Naive thymus-derived CD4-positive, alpha-beta T cell (primary cell): ENCODE measurements at regions not wholly inside any gene's neighbourhood (a gene's known extent, or its start where the extent isn't known, plus 50 kb on each side); places are given as distances from the start of the nearest gene placed in this dataset.
"Not testable (repeated sequence)": the region's sequence is repeated elsewhere in the genome, so short reads cannot be mapped to it uniquely, and the experiment has no call there.

Source experiments
- ATAC-seq: fragments of 150-1000 bp; cut with Tn5 transposase; 2 replicates; pipeline ENCODE4 v1.10.0; 2021; ENCODE audit warnings: mild to moderate bottlenecking, moderate library complexity
- CTCF ChIA-PET: fragments of 350-600 bp; sonication (Branson Sonifier 250); formaldehyde crosslinking; loops from one replicate; lab custom pipeline; 2021; ENCODE audit warnings: antibody characterized with exemption; lab: Charles Lee
- POLR2A ChIA-PET: fragments of 350-600 bp; sonication (Branson Sonifier 250); formaldehyde crosslinking; loops from one replicate; lab custom pipeline; 2021; ENCODE audit warnings: antibody characterized with exemption, inconsistent platforms; lab: Charles Lee
- DNase-seq, 9 donors: peaks; one replicate each; pipeline versions ENCODE4 v3.0.0 to v3.0.0-alpha.2; 2020 to 2022; ENCODE audit warnings: mixed read lengths in 1 of 9
- H3K27ac ChIP-seq: one replicate; pipeline ENCODE4 v1.7.0; 2013; ENCODE audit warnings: mild to moderate bottlenecking, low read depth, low read length, moderate library complexity
- H3K27me3 ChIP-seq, 2 donors: one replicate each; pipeline ENCODE4 v1.7.0; 2013; ENCODE audit warnings: low read length in 2 of 2, mild to moderate bottlenecking in 2 of 2, moderate library complexity in 2 of 2; ENCODE audit not compliant: control insufficient read depth in 2 of 2, insufficient read depth in 2 of 2
- H3K36me3 ChIP-seq, 3 experiments: 1 replicate in 2 of 3; 2 replicates in 1 of 3; pipeline ENCODE4 v1.7.0; 2013; ENCODE audit warnings: low read length in 3 of 3, mild to moderate bottlenecking in 3 of 3, moderate library complexity in 1 of 3; ENCODE audit not compliant: insufficient read depth in 3 of 3, control insufficient read depth in 2 of 3
- H3K4me1 ChIP-seq, 2 donors: one replicate each; pipeline ENCODE4 v1.7.0; 2013; ENCODE audit warnings: low read length in 2 of 2, mild to moderate bottlenecking in 2 of 2, moderate library complexity in 1 of 2; ENCODE audit not compliant: control insufficient read depth in 2 of 2, insufficient read depth in 2 of 2
- H3K4me3 ChIP-seq: 2 replicates; pipeline ENCODE4 v1.7.0; 2013; ENCODE audit warnings: mild to moderate bottlenecking, low read length
- H3K9me3 ChIP-seq, 3 experiments: 1 replicate in 2 of 3; 2 replicates in 1 of 3; pipeline ENCODE4 v1.7.0; 2013; ENCODE audit warnings: low read length in 3 of 3; ENCODE audit not compliant: control insufficient read depth in 2 of 3
- H3K27ac Mint-ChIP-seq, 9 donors: one replicate each; pipeline ENCODE4 v1.8.0; 2020 to 2022; ENCODE audit warnings: mixed read lengths in 9 of 9, mild to moderate bottlenecking in 8 of 9, moderate library complexity in 5 of 9, inconsistent platforms in 2 of 9
- H3K27me3 Mint-ChIP-seq, 5 donors: one replicate each; pipeline ENCODE4 v1.8.0; 2021 to 2022; ENCODE audit warnings: mixed read lengths in 5 of 5, mild to moderate bottlenecking in 1 of 5
- H3K36me3 Mint-ChIP-seq, 5 donors: one replicate each; pipeline ENCODE4 v1.8.0; 2020 to 2022; ENCODE audit warnings: mixed read lengths in 5 of 5, mild to moderate bottlenecking in 3 of 5, inconsistent platforms in 1 of 5
- H3K4me1 Mint-ChIP-seq, 7 donors: one replicate each; pipeline ENCODE4 v1.8.0; 2020 to 2022; ENCODE audit warnings: mixed read lengths in 7 of 7, mild to moderate bottlenecking in 3 of 7, inconsistent platforms in 1 of 7
- H3K4me3 Mint-ChIP-seq, 10 donors: one replicate each; pipeline ENCODE4 v1.8.0; 2020 to 2022; ENCODE audit warnings: mild to moderate bottlenecking in 10 of 10, mixed read lengths in 10 of 10, moderate library complexity in 6 of 10, inconsistent platforms in 2 of 10
- H3K9me3 Mint-ChIP-seq, 11 donors: one replicate each; pipeline ENCODE4 v1.8.0; 2020 to 2022; ENCODE audit warnings: mixed read lengths in 11 of 11, mild to moderate bottlenecking in 4 of 11, inconsistent platforms in 1 of 11, moderate library complexity in 1 of 11
- intact Hi-C, 2 donors: fragments of 100-400 bp; cut with micrococcal nuclease; formaldehyde crosslinking; loops; one replicate each; pipeline ENCODE4 v1.15.1; 2023

GRCh38 chr12:47610686-47611252 lies 95.1 kb downstream of the RPAP3 start:
- no peaks in the 10 kb centered on the region for H3K4me1 ChIP-seq
- Mint-ChIP-seq H3K4me3 (no peak overlapping the region), H3K36me3 (peaks cover 30 to 62% (median 52%) of the 10 kb centered on the region in 5 donors), H3K4me1 (peaks cover 0 to 4% (median 0%) of the 10 kb centered on the region in 7 donors), H3K9me3 (peaks cover 15 to 67% (median 37%) of the 10 kb centered on the region in 11 donors), H3K27me3 (no peaks in the 10 kb centered on the region), H3K27ac (no peak overlapping the region)
- ATAC-seq (no peak), DNase-seq (no peak)
- no peaks in the 10 kb centered on the region for H3K27me3 ChIP-seq
- ChIA-PET POLR2A (no interaction called here), CTCF (no interaction called here)
- H3K36me3 ChIP-seq: no peaks in the 10 kb centered on the region
- no peak overlapping the region for H3K27ac ChIP-seq
- peaks cover 0 to 21% (median 0%) of the 10 kb centered on the region in 3 experiments for H3K9me3 ChIP-seq
- no peak overlapping the region for H3K4me3 ChIP-seq
- intact Hi-C loops: no loop called here

- no peak overlapping the region for H3K4me3 Mint-ChIP-seq
- peaks cover 15 to 70% (median 39%) of the 10 kb centered on the region in 11 donors for H3K9me3 Mint-ChIP-seq
- ChIA-PET POLR2A (no interaction called here), CTCF (no interaction called here)
- ATAC-seq (no peak), DNase-seq (no peak)
- peaks cover 31 to 58% (median 46%) of the 10 kb centered on the region in 5 donors for H3K36me3 Mint-ChIP-seq
- no peaks in the 10 kb centered on the region for H3K27me3 ChIP-seq
- no peak overlapping the region for H3K4me3 ChIP-seq
- H3K27ac ChIP-seq: no peak overlapping the region
- H3K27ac Mint-ChIP-seq: no peak overlapping the region
- no peaks in the 10 kb centered on the region for H3K4me1 ChIP-seq
- H3K9me3 ChIP-seq: peaks cover 0 to 26% (median 0%) of the 10 kb centered on the region in 3 experiments
- intact Hi-C loops: no loop called here
- peaks cover 0 to 4% (median 0%) of the 10 kb centered on the region in 7 donors for H3K4me1 Mint-ChIP-seq
- H3K27me3 Mint-ChIP-seq: no peaks in the 10 kb centered on the region
- no peaks in the 10 kb centered on the region for H3K36me3 ChIP-seq
These were observed 96.0 kb downstream of the RPAP3 start for GRCh38 chr12:47609806-47610205.

GRCh38 chr12:47608671-47609070 lies 97.2 kb downstream of the RPAP3 start:
- DNase-seq, CTCF ChIA-PET, H3K36me3 ChIP-seq, H3K27ac ChIP-seq, H3K27me3 ChIP-seq, H3K4me1 Mint-ChIP-seq, H3K4me1 ChIP-seq, intact Hi-C loops, POLR2A ChIA-PET, H3K27me3 Mint-ChIP-seq, ATAC-seq, H3K27ac Mint-ChIP-seq, H3K4me3 ChIP-seq, H3K4me3 Mint-ChIP-seq: not testable (repeated sequence)
- peaks cover 32 to 51% (median 37%) of the 10 kb centered on the region in 5 donors for H3K36me3 Mint-ChIP-seq
- peaks cover 15 to 62% (median 31%) of the 10 kb centered on the region in 11 donors for H3K9me3 Mint-ChIP-seq
- H3K9me3 ChIP-seq: peaks cover 0 to 26% (median 0%) of the 10 kb centered on the region in 3 experiments

GRCh38 chr12:47604221-47604873 lies 101.5 kb downstream of the RPAP3 start:
- H3K27me3 ChIP-seq: no peaks in the 10 kb centered on the region
- DNase-seq (no peak), ATAC-seq (no peak)
- peaks cover 0 to 3% (median 0%) of the 10 kb centered on the region in 7 donors for H3K4me1 Mint-ChIP-seq
- H3K27me3 Mint-ChIP-seq: no peaks in the 10 kb centered on the region
- peaks cover 10 to 39% (median 23%) of the 10 kb centered on the region in 11 donors for H3K9me3 Mint-ChIP-seq
- H3K36me3 Mint-ChIP-seq: peaks cover 17 to 32% (median 22%) of the 10 kb centered on the region in 5 donors
- no peak overlapping the region for H3K4me3 ChIP-seq
- H3K27ac ChIP-seq: no peak overlapping the region
- intact Hi-C loops: no loop called here
- ChIA-PET POLR2A (no interaction called here), CTCF (no interaction called here)
- H3K36me3 ChIP-seq: no peaks in the 10 kb centered on the region
- H3K9me3 ChIP-seq: peaks cover 0 to 14% (median 0%) of the 10 kb centered on the region in 3 experiments
- H3K4me3 Mint-ChIP-seq: no peak overlapping the region
- no peaks in the 10 kb centered on the region for H3K4me1 ChIP-seq
- H3K27ac Mint-ChIP-seq: peak overlapping the region in 1 of 9 donors; percentile 36

- H3K27ac ChIP-seq: no peak overlapping the region
- Mint-ChIP-seq H3K9me3 (peaks cover 14 to 40% (median 23%) of the 10 kb centered on the region in 11 donors), H3K27me3 (no peaks in the 10 kb centered on the region), H3K36me3 (peaks cover 17 to 34% (median 22%) of the 10 kb centered on the region in 5 donors), H3K4me1 (peaks cover 0 to 3% (median 0%) of the 10 kb centered on the region in 7 donors), H3K4me3 (no peak overlapping the region), H3K27ac (no peak overlapping the region)
- DNase-seq (no peak), ATAC-seq (no peak)
- POLR2A ChIA-PET: no interaction called here
- intact Hi-C loops: no loop called here
- H3K27me3 ChIP-seq: no peaks in the 10 kb centered on the region
- H3K4me3 ChIP-seq: no peak overlapping the region
- H3K4me1 ChIP-seq: no peaks in the 10 kb centered on the region
- CTCF ChIA-PET: no interaction called here
- H3K9me3 ChIP-seq: peaks cover 0 to 14% (median 0%) of the 10 kb centered on the region in 3 experiments
- no peaks in the 10 kb centered on the region for H3K36me3 ChIP-seq
These were observed 102.8 kb downstream of the RPAP3 start for GRCh38 chr12:47602949-47603558.

- Mint-ChIP-seq H3K9me3 (peaks cover 8 to 33% (median 16%) of the 10 kb centered on the region in 11 donors), H3K4me1 (peaks cover 0 to 3% (median 0%) of the 10 kb centered on the region in 7 donors), H3K36me3 (peaks cover 10 to 27% (median 17%) of the 10 kb centered on the region in 5 donors), H3K27me3 (no peaks in the 10 kb centered on the region), H3K4me3 (no peak overlapping the region), H3K27ac (peak overlapping the region in 1 of 9 donors; percentile 36)
- Histone ChIP-seq H3K4me3 (no peak overlapping the region), H3K9me3 (peaks cover 0 to 7% (median 0%) of the 10 kb centered on the region in 3 experiments), H3K4me1 (no peaks in the 10 kb centered on the region), H3K27me3 (no peaks in the 10 kb centered on the region), H3K27ac (no peak overlapping the region), H3K36me3 (no peaks in the 10 kb centered on the region)
- ChIA-PET POLR2A (no interaction called here), CTCF (no interaction called here)
- no peak for ATAC-seq
- intact Hi-C loops: no loop called here
- DNase-seq: no peak
These were observed 103.5 kb downstream of the RPAP3 start for GRCh38 chr12:47602325-47602724.
